Adrenal gland (tissue), 5 donors: ENCODE measurements at regions not wholly inside any gene's neighbourhood (a gene's known extent, or its start where the extent isn't known, plus 50 kb on each side); places are given as distances from the start of the nearest gene placed in this dataset.

Experiments used
- POLR2A ChIP-seq, 2 donors: fragments of 450-650 bp; IDR thresholded peaks; one replicate each; pipeline ENCODE4 v1.6.1; 2017; ENCODE audit warnings: antibody characterized with exemption in 2 of 2, mild to moderate bottlenecking in 2 of 2, moderate library complexity in 1 of 2
- TF ChIP-seq, protein P1 (sequence below), 6 experiments: fragments of 450-650 bp in 4 of 6; fragments of 200-600 bp in 2 of 6; sonication (generic) in 1 of 6; IDR thresholded peaks; 1 replicate in 5 of 6; 2 replicates in 1 of 6; pipeline versions ENCODE4 v1.5.1 to v1.8.0; 2016 to 2021; ENCODE audit warnings: antibody characterized with exemption in 6 of 6, mild to moderate bottlenecking in 2 of 6, moderate library complexity in 1 of 6
- donor health status: DM: no; HTN: no; CAD: no.

- TF ChIP-seq, protein P1, sequence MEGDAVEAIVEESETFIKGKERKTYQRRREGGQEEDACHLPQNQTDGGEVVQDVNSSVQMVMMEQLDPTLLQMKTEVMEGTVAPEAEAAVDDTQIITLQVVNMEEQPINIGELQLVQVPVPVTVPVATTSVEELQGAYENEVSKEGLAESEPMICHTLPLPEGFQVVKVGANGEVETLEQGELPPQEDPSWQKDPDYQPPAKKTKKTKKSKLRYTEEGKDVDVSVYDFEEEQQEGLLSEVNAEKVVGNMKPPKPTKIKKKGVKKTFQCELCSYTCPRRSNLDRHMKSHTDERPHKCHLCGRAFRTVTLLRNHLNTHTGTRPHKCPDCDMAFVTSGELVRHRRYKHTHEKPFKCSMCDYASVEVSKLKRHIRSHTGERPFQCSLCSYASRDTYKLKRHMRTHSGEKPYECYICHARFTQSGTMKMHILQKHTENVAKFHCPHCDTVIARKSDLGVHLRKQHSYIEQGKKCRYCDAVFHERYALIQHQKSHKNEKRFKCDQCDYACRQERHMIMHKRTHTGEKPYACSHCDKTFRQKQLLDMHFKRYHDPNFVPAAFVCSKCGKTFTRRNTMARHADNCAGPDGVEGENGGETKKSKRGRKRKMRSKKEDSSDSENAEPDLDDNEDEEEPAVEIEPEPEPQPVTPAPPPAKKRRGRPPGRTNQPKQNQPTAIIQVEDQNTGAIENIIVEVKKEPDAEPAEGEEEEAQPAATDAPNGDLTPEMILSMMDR (IDR thresholded peaks at IDR 0.05), result no peak
- TF ChIP-seq POLR2A (IDR thresholded peaks at IDR 0.05), result no peak
Observed at GRCh38 chr18:26696308-26696707, 148.0 kb upstream of the KCTD1 start.
